ENCODE measurements at regions not wholly inside any gene's neighbourhood (a gene's known extent, or its start where the extent isn't known, plus 50 kb on each side); places are given as distances from the start of the nearest gene placed in this dataset.
"Not testable (repeated sequence)": the region's sequence is repeated elsewhere in the genome, so short reads cannot be mapped to it uniquely, and the experiment has no call there.

DNA sequence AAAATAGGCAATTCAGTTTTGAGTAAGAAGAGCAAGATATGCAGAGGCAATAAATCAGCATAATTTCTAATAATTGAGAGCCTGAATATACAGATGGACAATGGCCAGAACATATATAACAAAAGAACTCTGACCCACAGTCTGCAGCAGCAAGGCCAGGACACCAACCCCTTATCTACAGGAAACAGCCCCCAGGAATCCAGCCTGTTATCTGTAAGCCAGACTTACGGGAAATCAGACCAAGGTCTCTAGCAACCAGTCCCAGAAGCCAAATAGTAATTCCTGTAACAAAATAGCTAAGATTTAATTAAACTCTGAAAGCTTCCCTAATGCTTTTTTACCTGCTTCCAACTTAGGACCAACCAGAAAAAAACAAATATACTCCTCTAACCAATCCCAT is 434.5 kb upstream of the GYPC start:
- DNase-seq (ENCODE audit: low spot score), result no peak
- in situ Hi-C loops (cut with HindIII; ENCODE audit: low sequenced_read_pairs), result no loop called here

DNA sequence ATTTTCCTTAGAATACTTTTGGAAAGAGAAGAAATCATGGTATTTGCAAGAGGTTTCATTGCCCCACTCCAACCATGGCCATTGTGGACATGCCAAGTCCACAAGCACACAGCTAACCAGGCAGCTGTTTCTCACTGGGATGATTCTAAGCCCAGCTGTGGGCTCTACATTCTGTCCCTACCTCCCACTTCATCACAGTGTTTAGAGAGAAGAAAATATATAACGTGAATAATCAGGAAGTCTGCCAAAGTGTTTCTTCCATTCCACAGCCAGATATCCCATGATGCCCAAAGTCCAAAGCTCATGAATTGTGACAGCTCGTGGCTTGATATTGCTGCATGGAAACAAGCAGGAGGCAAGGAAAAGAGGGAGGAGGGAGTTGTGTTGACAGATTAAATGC is 433.7 kb upstream of the GYPC start:
- no peak for DNase-seq (ENCODE audit: low spot score)
- in situ Hi-C loops (cut with HindIII; ENCODE audit: low sequenced_read_pairs), result no loop called here

DNA sequence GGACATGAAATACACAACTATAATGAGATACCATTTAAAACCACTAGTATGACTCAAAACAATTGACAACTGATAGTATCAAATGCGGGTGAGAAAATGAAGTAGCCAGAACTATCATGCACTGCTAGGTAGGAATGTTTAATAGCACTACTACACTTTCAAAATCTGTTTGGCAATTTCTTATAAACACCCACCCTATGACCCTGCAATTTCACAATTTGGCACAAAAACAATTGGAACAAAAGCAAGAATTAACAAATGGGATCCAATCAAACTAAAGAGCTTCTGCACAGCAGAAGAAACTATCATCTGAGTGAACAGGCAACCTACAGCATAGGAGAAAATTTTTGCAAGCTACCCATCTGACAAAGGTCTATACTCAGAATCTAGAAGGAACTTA is 431.2 kb upstream of the GYPC start:
- no peak for DNase-seq (ENCODE audit: low spot score)
- in situ Hi-C loops (cut with HindIII; ENCODE audit: low sequenced_read_pairs), result no loop called here

DNA sequence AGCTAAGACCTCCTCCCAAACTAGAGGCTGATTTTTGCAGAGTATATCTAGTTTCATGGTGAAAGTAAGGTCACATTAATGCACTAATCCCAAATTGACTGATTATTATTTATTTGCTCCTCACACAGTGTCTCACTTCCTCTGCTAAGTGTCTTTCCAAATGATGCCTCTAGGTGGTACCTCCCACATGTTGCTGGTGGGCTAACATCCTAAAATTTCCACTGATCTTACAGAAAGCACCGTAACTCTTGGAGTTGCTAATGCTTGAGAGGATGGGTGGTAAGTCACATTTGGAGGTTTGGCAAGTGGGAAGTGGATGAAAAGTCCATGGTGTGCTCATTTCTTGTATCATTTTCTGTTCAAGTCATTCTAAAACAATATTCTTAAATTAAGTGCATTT is 428.7 kb upstream of the GYPC start:
- in situ Hi-C loops (cut with HindIII; ENCODE audit: low sequenced_read_pairs), result no loop called here
- no peak for DNase-seq (ENCODE audit: low spot score)

DNA sequence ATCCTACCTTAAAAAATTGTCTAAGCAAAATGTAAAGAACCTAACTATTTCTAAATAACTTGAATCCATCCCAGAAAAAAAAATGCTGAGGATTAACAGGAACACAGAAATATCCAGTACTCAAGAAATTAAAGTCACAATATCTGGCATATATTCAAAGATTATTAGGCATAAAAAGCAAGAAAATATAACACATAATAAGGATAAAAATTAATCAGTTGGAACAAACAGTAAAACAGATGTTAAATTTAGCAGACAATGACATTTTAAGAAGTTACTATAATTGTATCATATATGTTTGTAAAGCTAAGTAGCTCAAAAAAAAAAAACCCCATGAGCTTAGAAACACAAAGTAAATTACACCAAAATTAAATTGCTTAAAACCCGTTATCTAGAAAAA is 427.4 kb upstream of the GYPC start:
- in situ Hi-C loops (cut with HindIII; ENCODE audit: low sequenced_read_pairs), result no loop called here
- no peak for DNase-seq (ENCODE audit: low spot score)

DNA sequence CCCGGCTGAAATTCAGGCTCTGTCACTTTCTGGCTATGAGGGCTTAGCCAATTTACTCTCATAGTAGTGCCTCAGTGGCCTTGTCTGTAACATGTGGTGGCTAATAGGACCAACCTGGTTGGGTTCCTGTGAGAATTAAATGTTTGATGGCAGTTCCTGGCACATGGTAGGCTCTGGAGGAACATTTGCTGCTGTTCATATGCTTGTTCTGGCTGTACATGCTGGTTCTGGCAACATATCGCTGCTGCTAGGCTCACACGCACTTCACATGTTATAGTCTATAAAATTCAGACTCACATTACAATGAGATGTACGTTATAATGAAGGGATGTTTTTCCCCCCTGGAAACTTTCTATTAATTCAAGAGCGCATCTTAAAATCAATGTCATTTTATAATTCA is 417.7 kb upstream of the GYPC start:
- in situ Hi-C loops (cut with HindIII; ENCODE audit: low sequenced_read_pairs), result no loop called here

DNA sequence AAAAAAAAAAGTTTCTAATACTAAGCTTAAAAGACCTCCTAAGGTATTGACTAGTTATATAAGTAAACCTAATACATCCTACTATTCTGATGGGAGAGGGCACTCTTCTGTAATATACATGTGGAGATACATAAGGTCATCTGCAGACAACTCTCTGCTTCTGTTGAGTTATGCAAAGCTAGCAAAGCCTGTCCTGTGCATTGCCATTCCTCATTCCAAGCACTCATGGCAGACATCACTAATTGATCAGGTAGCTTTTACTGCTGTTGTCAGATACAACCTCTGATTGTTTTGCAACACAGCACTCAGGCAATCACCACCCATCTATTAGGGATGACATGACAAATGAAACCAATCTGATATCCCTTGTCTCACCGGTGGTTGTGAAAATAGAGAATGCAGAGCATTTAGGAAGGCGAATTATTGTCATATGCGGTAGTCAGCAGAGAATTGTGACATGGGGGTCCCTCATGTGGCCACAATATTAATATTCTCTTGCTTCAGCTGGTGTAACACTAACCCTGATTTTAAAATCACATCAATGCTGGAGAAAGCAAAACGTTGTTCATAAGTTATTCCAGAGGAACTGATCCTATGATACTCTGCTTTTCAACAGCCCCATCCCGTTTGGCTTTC is 416.5 kb upstream of the GYPC start:
- DNase-seq (ENCODE audit: low spot score), result no peak
- in situ Hi-C loops (cut with HindIII; ENCODE audit: low sequenced_read_pairs), result no loop called here

More for the DNA sequence above, 417.7 kb upstream of the GYPC start:
- no peak for DNase-seq (ENCODE audit: low spot score)

DNA sequence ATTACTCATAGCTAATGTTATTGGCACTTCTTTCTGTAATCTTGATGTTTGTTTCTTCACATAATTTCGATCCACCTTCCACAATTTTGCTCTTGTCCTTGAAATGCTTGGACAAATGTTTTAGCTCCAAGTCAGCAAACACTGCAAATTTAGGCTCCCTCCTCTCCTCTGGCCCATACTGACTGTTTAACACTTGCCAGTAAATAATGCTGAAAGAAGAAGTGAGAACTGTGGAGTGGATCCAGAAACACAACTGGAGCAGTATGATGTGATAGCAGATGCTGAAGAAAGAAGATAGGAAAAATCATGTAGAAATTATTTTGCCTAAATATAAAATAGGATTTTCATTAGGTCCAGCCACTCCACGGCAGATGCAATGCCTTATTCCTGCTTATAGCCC is 415.0 kb upstream of the GYPC start:
- in situ Hi-C loops (cut with HindIII; ENCODE audit: low sequenced_read_pairs), result no loop called here
- DNase-seq (ENCODE audit: low spot score), result no peak

DNA sequence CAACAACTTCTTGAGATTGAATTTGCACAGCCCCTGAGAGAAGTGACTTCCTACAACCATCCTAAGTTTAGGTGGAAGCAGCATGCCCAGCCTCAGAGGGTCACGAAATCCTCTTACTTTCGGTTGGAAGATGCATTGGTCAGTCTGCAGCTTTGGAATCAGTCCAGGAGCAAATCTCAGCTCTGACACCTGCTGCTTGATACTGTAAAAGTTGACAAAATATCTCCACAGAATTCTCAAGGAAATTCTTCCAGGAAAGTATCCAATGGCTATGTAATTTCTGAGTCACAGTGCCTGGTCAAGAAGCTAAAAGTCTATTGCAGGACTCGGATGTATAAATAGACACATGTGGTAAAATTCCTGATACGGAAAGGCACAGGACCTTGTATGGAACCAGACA is 414.5 kb upstream of the GYPC start:
- no peak for DNase-seq (ENCODE audit: low spot score)
- in situ Hi-C loops (cut with HindIII; ENCODE audit: low sequenced_read_pairs), result no loop called here

DNA sequence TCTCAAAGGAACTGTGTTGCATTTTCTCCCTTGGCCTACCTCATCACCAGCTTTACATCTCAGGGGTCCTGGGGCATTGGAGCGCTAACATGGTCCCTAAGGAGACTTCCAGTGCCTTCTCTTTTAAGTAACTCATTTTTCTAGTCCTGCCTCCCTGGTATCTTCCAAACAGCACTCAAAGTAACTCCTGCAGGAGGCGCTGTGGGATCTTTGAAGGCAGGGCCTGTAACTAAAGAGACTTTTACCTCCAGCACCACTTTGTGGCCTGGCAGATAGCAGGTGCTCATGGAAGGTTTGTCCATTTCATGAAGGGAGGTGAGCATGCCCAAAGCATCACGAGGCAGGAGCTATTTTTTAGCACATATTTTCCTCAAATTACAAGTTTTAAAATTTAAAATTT is 411.0 kb upstream of the GYPC start:
- peak; percentile 3 for DNase-seq (ENCODE audit: low spot score)
- in situ Hi-C loops (cut with HindIII; ENCODE audit: low sequenced_read_pairs), result no loop called here

DNA sequence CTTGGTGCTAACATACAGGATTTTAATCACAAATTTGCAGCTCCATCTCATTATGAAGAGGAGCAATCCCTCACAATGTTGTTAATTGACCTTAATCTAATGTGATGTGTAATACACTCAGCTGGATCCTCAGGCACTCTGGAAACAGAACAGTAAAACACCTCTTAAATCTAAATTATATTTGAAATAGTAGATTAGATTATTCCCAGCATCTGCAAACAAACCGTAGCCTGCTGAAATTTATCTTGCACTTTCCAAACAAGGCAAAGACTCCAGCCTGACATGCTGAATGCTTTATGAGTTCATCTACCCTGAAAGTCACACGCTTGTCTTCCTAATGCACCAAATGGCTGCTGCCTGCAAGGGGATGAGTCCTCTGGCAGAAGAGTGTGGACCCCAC is 402.3 kb upstream of the GYPC start:
- in situ Hi-C loops (cut with HindIII; ENCODE audit: low sequenced_read_pairs), result no loop called here

DNA sequence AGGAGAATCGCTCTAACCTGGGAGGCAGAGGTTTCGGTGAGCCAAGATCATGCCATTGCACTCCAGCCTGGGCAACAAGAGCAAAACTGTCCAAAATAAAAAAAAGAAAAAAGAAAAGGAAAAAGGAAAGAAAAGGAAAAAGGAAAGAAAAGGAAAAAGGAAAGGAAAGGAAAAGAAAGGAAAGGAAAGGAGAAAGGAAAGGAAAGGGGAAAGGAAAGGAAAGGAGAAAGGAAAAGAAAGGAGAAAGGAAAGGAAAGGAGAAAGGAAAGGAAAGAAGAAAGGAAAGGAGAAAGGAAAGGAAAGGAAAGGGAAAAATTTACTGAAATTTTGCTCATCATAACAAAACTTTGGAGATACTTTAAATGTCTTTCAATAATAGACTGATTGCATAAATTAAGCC is 391.3 kb upstream of the GYPC start:
- DNase-seq (ENCODE audit: low spot score), result no peak
- in situ Hi-C loops (cut with HindIII; ENCODE audit: low sequenced_read_pairs), result no loop called here

More for the DNA sequence above, 402.3 kb upstream of the GYPC start:
- no peak for DNase-seq (ENCODE audit: low spot score)

DNA sequence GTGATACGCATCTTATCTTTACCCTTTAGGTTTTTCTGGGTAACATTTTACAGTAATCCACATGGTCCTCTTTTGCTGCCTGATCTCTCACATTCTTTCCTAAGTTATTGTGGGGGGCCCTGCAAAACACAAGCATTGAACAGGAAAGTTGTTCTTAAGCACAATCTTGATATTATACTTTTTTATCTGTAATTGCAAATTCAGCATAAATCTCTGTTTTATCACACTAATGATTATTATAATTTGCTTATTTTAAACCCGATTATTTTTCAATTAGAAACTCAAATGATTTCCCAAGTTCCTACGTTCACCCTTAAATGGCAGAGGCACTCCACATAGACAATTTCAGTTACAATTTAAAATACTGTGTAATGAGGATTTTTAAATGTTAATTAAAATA is 386.0 kb upstream of the GYPC start:
- in situ Hi-C loops (cut with HindIII; ENCODE audit: low sequenced_read_pairs), result no loop called here
- DNase-seq (ENCODE audit: low spot score), result no peak

DNA sequence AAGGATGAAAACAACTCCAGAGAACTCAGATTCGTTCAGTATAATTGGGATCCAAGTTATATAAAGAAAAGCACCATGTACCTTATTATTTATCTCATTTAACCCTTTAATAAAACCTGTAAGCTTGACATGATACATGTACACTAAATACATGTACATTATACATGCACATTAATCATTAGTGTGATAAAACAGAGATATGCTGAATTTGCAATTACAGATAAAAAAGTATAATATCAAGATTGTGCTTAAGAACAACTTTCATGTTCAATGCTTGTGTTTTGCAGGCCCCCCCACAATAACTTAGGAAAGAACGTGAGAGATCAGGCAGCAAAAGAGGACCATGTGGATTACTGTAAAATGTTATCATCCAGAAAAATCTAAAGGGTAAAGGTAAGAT is 385.4 kb upstream of the GYPC start:
- no peak for DNase-seq (ENCODE audit: low spot score)
- in situ Hi-C loops (cut with HindIII; ENCODE audit: low sequenced_read_pairs), result no loop called here

DNA sequence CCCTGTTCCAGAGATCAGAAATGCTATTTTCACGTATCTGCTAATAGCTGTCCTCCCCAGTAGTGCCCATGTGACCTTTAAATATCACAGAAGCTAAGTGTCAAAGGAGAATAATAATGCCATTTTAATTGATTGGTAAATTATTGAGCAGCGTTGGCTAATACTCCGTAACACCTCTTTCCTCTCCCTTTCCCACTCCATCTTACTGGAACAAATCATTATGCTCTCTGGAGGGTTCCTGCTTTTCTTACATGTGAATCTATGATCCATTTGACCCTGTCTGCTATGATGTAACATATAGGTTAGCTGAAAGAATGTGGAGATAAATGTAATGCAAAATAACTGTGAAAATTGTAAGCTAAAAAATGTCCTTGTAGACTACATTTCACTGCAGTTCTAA is 383.6 kb upstream of the GYPC start:
- no peak for DNase-seq (ENCODE audit: low spot score)
- in situ Hi-C loops (cut with HindIII; ENCODE audit: low sequenced_read_pairs), result no loop called here

DNA sequence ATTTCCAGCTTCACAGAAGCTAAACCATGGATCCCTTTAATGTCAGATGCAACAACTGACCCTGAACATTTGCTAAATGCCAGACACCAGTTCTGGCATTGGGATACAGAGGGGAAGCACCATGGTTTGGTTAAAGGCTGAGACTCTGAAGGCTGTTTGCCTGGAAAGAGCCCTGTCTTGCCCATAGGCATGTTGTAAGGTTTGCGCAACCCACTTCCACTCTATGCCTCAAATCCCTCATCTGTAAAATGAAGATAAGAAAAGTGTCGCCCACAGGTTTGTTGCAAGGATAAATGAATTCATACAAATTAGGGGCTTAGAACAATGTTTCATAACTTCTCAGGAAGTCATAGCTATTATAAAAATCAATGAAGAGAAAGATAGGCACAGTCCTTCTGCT is 380.9 kb upstream of the GYPC start:
- no peak for DNase-seq (ENCODE audit: low spot score)
- in situ Hi-C loops (cut with HindIII; ENCODE audit: low sequenced_read_pairs), result no loop called here

DNA sequence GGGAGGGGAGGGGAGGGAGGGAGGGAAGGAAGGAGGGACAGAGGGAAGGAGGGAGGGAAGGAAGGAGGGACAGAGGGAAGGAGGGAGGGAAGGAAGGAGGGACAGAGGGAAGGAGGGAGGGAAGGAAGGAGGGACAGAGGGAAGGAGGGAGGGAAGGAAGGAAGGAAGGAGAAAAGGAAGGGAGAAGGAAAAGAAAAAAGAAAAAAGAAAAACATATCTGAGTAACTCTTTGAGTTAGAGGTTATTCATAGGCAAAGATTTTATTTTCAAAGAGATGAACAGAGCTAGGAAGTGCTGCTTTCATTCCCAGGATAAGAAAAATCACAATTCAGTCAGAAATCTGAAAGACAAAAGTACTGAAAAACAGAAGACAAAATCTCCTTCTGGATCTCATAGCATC is 379.7 kb upstream of the GYPC start:
- in situ Hi-C loops (cut with HindIII; ENCODE audit: low sequenced_read_pairs); DNase-seq (ENCODE audit: low spot score): not testable (repeated sequence)

DNA sequence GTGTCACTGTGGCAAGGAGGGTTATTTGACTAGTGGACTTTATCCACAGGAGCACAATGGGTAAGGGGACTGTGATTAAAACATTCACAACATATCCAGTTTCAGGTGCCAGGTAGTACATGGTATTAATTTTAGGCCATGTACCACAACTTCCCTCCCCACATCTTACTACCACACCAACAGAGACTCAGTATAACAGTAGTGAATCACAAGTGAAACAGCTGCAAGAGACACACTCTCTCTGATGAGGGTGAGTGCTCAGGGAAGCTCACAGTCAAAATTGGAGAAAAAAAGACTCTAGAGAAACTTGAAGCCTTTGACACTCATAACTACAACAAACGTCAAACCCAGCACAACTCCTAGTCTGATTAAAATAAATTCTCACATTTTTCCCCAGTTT is 367.6 kb upstream of the GYPC start:
- in situ Hi-C loops (cut with HindIII; ENCODE audit: low sequenced_read_pairs), result no loop called here
- no peak for DNase-seq (ENCODE audit: low spot score)

DNA sequence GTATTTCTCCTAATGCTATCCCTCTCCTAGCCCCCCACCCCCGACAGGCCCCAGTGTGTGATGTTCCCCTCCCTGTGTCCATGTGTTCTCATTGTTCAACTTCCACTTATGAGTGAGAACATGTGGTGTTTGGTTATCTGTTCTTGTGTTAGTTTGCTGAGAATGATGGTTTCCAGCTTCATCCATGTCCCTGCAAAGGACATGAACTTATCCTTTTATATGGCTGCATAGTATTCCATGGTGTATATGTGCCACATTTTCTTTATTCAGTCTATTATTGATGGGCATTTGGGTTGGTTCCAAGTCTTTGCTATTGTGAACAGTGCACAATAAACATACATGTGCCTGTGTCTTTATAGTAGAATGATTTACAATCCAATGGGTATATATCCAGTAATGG is 362.0 kb upstream of the GYPC start:
- in situ Hi-C loops (cut with HindIII; ENCODE audit: low sequenced_read_pairs); DNase-seq (ENCODE audit: low spot score): not testable (repeated sequence)

DNA sequence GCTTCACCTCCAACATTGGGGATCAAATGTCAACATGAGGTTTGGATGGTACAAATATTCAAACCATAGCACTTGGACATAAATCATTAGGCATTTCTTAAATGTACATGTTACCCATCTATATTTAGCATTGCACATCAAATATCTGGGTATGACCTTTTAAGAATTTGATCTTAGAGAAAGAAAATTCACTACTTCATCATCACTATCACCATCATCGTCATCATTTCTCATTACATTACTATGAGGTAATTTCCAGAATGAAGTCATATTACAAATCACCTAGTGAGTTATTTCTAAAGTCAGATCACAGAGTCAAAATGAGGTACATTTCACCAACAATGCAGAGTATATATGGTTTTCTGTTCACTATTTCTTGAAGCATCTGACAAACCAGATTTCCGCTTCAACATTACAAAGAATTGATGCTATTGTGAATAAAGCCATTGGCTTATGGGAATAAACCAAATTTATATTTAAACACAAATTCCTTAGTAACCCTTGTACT is 356.4 kb upstream of the GYPC start:
- in situ Hi-C loops (cut with HindIII; ENCODE audit: low sequenced_read_pairs), result no loop called here
- no peak for DNase-seq (ENCODE audit: low spot score)

DNA sequence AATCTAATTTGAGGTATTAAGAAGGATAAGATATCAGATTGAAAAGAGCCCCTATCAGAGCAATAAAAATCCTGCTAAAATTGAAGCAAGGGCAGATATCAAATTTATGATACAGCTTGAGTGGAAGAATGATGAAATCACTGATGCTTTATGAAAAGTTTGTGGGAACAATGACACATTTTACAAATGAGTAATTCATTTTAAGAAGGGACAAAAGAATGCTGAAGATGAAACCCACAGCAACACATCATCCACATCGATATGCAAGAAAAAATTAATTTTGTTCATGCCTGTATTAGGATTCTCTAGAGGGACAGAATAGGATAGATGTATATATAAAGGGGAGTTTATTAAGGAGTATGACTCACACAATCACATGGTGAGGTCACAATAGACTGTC is 355.6 kb upstream of the GYPC start:
- no peak for DNase-seq (ENCODE audit: low spot score)
- in situ Hi-C loops (cut with HindIII; ENCODE audit: low sequenced_read_pairs), result no loop called here

DNA sequence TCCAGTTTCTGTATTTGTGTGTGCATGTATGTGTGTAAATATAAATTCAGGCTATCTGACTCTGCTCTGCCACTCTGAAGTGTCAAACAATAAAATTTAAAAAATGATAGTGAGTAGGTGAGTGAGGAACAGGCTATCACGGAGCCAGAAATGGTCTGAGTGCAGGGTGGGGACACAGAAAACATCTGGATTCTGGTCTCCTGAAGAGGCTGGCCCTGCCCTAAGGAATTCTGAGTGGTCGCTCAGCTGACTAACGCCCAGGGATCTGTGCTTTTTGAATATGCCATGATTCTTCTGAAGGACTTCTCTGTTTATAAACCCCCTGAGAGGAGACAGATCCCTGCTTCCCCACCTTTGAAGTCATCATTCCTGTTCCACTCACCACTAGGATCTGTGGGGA is 353.9 kb upstream of the GYPC start:
- in situ Hi-C loops (cut with HindIII; ENCODE audit: low sequenced_read_pairs), result no loop called here
- no peak for DNase-seq (ENCODE audit: low spot score)

Data from G401 (cell line).